Body of pancreas (tissue), 4 donors: ENCODE measurements at regions not wholly inside any gene's neighbourhood (a gene's known extent, or its start where the extent isn't known, plus 50 kb on each side); places are given as distances from the start of the nearest gene placed in this dataset.

Experiments
- POLR2A ChIP-seq, 3 donors: fragments of 450-650 bp; IDR thresholded peaks; one replicate each; pipeline ENCODE4 v1.6.1; 2016; ENCODE audit warnings: antibody characterized with exemption in 3 of 3, mild to moderate bottlenecking in 2 of 3
- TF ChIP-seq, protein P1 (sequence below), 7 experiments: fragments of 450-650 bp in 4 of 7; fragments of 200-600 bp in 3 of 7; sonication (generic) in 3 of 7; IDR thresholded peaks; one replicate each; pipeline ENCODE4 v1.5.1; 2016 to 2019; ENCODE audit warnings: antibody characterized with exemption in 7 of 7

GRCh38 chr2:78315368-78315767, 710.1 kb upstream of the REG3G start:
- TF ChIP-seq, protein P1, sequence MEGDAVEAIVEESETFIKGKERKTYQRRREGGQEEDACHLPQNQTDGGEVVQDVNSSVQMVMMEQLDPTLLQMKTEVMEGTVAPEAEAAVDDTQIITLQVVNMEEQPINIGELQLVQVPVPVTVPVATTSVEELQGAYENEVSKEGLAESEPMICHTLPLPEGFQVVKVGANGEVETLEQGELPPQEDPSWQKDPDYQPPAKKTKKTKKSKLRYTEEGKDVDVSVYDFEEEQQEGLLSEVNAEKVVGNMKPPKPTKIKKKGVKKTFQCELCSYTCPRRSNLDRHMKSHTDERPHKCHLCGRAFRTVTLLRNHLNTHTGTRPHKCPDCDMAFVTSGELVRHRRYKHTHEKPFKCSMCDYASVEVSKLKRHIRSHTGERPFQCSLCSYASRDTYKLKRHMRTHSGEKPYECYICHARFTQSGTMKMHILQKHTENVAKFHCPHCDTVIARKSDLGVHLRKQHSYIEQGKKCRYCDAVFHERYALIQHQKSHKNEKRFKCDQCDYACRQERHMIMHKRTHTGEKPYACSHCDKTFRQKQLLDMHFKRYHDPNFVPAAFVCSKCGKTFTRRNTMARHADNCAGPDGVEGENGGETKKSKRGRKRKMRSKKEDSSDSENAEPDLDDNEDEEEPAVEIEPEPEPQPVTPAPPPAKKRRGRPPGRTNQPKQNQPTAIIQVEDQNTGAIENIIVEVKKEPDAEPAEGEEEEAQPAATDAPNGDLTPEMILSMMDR (IDR thresholded peaks at IDR 0.05) = no peak
- no peak for TF ChIP-seq POLR2A (IDR thresholded peaks at IDR 0.05)
